Lung (tissue), 11 donors: ENCODE measurements at regions not wholly inside any gene's neighbourhood (a gene's known extent, or its start where the extent isn't known, plus 50 kb on each side); places are given as distances from the start of the nearest gene placed in this dataset.
"Not testable (repeated sequence)": the region's sequence is repeated elsewhere in the genome, so short reads cannot be mapped to it uniquely, and the experiment has no call there.

Experiments used
- ATAC-seq: fragments of 200-7000 bp; cut with Tn5 transposase; one replicate; pipeline ENCODE4 v1.9.1; 2020; ENCODE audit warnings: moderate number of reproducible peaks; ENCODE audit not compliant: insufficient read depth, low FRiP score
- DNase-seq, 3 donors: peaks; one replicate each; pipeline ENCODE4 v3.0.0-alpha.2; 2013 to 2017
- H3K27ac ChIP-seq, 2 donors: one replicate each; pipeline ENCODE4 v1.5.1; 2013; ENCODE audit warnings: mild to moderate bottlenecking in 2 of 2, moderate library complexity in 2 of 2, control low read depth in 1 of 2, inconsistent platforms in 1 of 2, low read depth in 1 of 2, low read length in 1 of 2
- H3K27me3 ChIP-seq, 3 donors: one replicate each; pipeline ENCODE4 v1.5.1; 2013; ENCODE audit warnings: low read length in 2 of 3; ENCODE audit not compliant: control insufficient read depth in 3 of 3, insufficient read depth in 3 of 3
- H3K36me3 ChIP-seq, 4 donors: one replicate each; pipeline ENCODE4 v1.5.1; 2013; ENCODE audit warnings: low read length in 4 of 4, mild to moderate bottlenecking in 1 of 4, moderate library complexity in 1 of 4; ENCODE audit not compliant: control insufficient read depth in 4 of 4, insufficient read depth in 4 of 4
- H3K4me1 ChIP-seq, 5 donors: one replicate each; pipeline ENCODE4 v1.5.1; 2013; ENCODE audit warnings: low read length in 5 of 5, mild to moderate bottlenecking in 2 of 5, moderate library complexity in 1 of 5; ENCODE audit not compliant: control insufficient read depth in 5 of 5, insufficient read depth in 5 of 5
- H3K4me3 ChIP-seq: one replicate; pipeline ENCODE4 v1.5.1; 2013; ENCODE audit warnings: mild to moderate bottlenecking, control low read depth, moderate library complexity
- H3K9ac ChIP-seq, 2 donors: one replicate each; pipeline ENCODE4 v1.5.1; 2013; ENCODE audit warnings: low read length in 2 of 2, control low read depth in 1 of 2; ENCODE audit not compliant: insufficient read depth in 1 of 2
- H3K9me3 ChIP-seq, 4 donors: one replicate each; pipeline ENCODE4 v1.5.1; 2013; ENCODE audit warnings: low read length in 3 of 4, mild to moderate bottlenecking in 1 of 4, moderate library complexity in 1 of 4; ENCODE audit not compliant: control insufficient read depth in 4 of 4, insufficient read depth in 3 of 4
- WGBS, 2 donors: extraction: QIAGEN DNeasy Blood & Tissue Kit; methylation state at CpG; one replicate each; pipeline ENCODE4 v1.1.7; 2013; 5-methylcytosine and 5-hydroxymethylcytosine counted together
- TF ChIP-seq, protein P1 (sequence below): IDR thresholded peaks from 2 replicates; pipeline ENCODE4 v1.5.1; 2012; ENCODE audit warnings: mild to moderate bottlenecking; ENCODE audit errors: control extremely low read depth, extremely low read depth
- donor health status: control.
- donor health status: control.
- donor health status: Bipolar disorder and iron deficiency.
- donor health status: healthy.
- donor health status: DM: yes; HTN: yes; CAD: no.

DNA sequence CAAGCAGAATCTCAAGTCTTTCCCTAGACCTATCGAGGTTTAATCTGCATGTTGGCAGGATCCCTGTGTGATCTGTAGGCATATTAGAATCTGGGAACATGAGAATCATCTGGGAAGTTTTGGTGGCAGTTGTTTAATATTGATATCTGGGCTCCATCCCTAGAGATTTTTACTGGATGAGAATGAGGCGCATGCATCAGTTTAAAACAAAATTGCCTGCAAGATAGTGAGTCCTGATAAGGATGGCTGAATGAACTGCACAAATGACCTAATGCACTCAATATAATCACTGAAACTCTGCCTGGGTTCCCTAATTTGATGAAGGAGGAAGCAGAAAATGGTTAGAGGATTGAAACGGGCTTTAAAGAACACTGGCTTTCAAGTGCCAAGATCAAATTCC lies 218.0 kb downstream of the FGFR2 start:
- WGBS, 2 donors, result 75 to 76% methylated on average over 3 of the region's 3 CpGs
- Histone ChIP-seq H3K4me3 (no peak overlapping the region), H3K9ac (no peak overlapping the region), H3K27me3 (no peaks in the 10 kb centered on the region), H3K4me1 (peaks cover 0 to 15% (median 7%) of the 10 kb centered on the region in 5 donors), H3K36me3 (no peaks in the 10 kb centered on the region), H3K27ac (no peak overlapping the region), H3K9me3 (peaks cover 0 to 2% (median 0%) of the 10 kb centered on the region in 4 donors)
- DNase-seq (no peak), ATAC-seq (no peak)
- TF ChIP-seq, protein P1, sequence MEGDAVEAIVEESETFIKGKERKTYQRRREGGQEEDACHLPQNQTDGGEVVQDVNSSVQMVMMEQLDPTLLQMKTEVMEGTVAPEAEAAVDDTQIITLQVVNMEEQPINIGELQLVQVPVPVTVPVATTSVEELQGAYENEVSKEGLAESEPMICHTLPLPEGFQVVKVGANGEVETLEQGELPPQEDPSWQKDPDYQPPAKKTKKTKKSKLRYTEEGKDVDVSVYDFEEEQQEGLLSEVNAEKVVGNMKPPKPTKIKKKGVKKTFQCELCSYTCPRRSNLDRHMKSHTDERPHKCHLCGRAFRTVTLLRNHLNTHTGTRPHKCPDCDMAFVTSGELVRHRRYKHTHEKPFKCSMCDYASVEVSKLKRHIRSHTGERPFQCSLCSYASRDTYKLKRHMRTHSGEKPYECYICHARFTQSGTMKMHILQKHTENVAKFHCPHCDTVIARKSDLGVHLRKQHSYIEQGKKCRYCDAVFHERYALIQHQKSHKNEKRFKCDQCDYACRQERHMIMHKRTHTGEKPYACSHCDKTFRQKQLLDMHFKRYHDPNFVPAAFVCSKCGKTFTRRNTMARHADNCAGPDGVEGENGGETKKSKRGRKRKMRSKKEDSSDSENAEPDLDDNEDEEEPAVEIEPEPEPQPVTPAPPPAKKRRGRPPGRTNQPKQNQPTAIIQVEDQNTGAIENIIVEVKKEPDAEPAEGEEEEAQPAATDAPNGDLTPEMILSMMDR, result no peak

DNA sequence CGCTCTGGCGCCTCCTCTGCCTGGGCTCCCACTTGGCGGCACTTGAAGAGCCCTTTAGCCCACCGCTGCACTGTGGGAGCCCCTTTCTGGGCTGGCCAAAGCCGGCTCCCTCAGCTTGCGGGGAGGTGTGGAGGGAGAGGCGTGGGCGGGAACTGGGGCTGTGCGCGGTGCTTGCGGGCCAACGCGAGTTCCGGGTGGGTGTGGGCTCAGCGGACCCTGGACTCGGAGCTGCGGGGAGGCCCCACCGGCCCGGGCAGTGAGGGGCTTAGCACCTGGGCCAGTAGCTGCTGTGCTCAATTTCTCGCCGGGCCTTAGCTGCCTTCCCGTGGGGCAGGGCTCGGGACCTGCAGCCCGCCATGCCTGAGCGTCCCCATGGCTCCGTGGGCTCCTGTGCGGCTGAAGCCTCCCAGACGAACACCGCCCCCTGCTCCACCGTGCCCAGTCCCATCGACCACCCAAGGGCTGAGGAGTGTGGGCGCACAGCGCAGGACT lies 216.2 kb downstream of the FGFR2 start:
- not testable (repeated sequence) for H3K9me3 ChIP-seq, H3K9ac ChIP-seq, H3K4me1 ChIP-seq, H3K36me3 ChIP-seq, H3K4me3 ChIP-seq, H3K27me3 ChIP-seq, DNase-seq, ATAC-seq, H3K27ac ChIP-seq
- WGBS, 2 donors, result 95 to 97% methylated on average over 32 to 33 of the region's 33 CpGs

- H3K4me3 ChIP-seq, result no peak overlapping the region
- no peak overlapping the region for H3K27ac ChIP-seq
- H3K9me3 ChIP-seq, result peaks cover 0 to 2% (median 0%) of the 10 kb centered on the region in 4 donors
- TF ChIP-seq, protein P1, result no peak
- no peak for ATAC-seq
- no peaks in the 10 kb centered on the region for H3K27me3 ChIP-seq
- DNase-seq, result peak in 2 of 3 donors; percentile 84 to 87
- H3K9ac ChIP-seq, result no peak overlapping the region
- H3K4me1 ChIP-seq, result no peaks in the 10 kb centered on the region
- no peaks in the 10 kb centered on the region for H3K36me3 ChIP-seq
- WGBS, 2 donors, result 49 to 75% methylated on average over 1 of the region's 1 CpG
These were observed 213.1 kb downstream of the FGFR2 start for GRCh38 chr10:121385136-121385535.

GRCh38 chr10:121392657-121393056 lies 205.6 kb downstream of the FGFR2 start:
- no peak for ATAC-seq
- H3K27me3 ChIP-seq, result no peaks in the 10 kb centered on the region
- H3K36me3 ChIP-seq, result no peaks in the 10 kb centered on the region
- H3K4me1 ChIP-seq, result peaks cover 0 to 7% (median 0%) of the 10 kb centered on the region in 5 donors
- no peak overlapping the region for H3K27ac ChIP-seq
- H3K4me3 ChIP-seq, result no peak overlapping the region
- TF ChIP-seq, protein P1, result no peak
- 66 to 84% methylated on average over 6 of the region's 6 CpGs for WGBS, 2 donors
- H3K9ac ChIP-seq, result no peak overlapping the region
- no peak for DNase-seq
- H3K9me3 ChIP-seq, result no peaks in the 10 kb centered on the region
